Stimulated activated CD8-positive, alpha-beta memory T cell treated with anti-CD3 and anti-CD28 coated beads, Interleukin-2, amount 100 ng/mL, for 1 hour (primary cell): ENCODE measurements at regions not wholly inside any gene's neighbourhood (a gene's known extent, or its start where the extent isn't known, plus 50 kb on each side); places are given as distances from the start of the nearest gene placed in this dataset.

Experiments
- DNase-seq, 2 donors: peaks; one replicate each; pipeline ENCODE4 v3.0.0-alpha.2; 2020; ENCODE audit warnings: low read depth in 2 of 2

DNA sequence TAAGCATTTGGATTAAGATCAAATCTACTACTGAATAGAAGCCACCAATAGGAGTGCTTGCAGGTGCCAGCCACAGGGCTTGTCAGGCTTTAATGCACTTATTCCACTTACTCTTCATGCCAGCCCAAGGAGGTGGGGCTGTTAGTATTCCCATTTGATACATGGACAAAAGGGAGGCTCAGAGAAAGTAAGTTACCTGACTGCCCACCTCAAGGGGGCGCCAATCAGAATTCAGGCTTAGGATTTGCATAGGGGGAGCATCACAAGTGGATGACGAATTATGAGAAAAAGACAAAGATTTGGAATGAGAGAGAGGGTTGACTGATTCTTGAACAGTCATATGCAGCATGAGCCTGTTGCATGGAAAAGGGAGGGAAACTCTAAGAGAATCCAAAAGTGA, 188.4 kb upstream of the TSHZ2 start:
- no peak for DNase-seq

- DNase-seq: no peak
Measured at GRCh38 chr20:52780462-52780861, 191.7 kb upstream of the TSHZ2 start.

DNA sequence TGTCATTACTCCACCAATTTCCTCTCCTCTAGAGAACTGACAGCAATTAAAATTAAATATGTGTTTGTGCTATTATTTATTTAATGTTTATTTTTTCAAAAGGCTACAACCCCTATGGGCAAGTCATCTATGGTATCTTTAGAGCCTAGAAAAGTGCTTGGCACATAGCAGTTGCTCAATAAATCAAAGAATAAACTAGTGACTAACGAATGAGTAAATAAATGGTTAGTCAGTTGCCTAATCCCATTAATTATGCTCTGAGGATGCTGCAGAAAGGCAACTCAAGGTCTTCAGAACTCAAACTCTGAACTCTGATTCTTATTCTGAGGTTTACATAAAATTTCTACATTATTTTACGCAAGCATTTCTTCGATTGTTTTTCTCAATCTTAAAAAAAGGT, 193.0 kb upstream of the TSHZ2 start:
- no peak for DNase-seq

DNA sequence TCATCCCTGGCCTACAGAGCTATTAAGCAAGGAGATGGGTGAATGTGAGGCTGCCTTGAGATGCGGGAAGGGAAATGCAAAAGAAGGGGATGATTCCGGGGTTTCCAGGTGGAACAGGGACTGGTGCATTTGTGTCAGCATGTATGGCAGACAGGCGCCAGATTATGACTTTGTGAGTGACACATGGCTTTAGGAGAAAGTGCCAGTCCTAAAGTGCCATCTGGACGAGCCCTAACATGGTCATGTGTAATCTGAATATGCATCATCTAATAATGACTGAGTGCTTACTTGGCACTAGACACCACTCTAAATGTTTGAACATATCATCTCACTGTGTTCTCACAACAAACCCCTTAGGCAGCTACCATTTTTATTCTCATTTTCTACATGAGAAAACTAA, 195.0 kb upstream of the TSHZ2 start:
- DNase-seq: no peak

DNA sequence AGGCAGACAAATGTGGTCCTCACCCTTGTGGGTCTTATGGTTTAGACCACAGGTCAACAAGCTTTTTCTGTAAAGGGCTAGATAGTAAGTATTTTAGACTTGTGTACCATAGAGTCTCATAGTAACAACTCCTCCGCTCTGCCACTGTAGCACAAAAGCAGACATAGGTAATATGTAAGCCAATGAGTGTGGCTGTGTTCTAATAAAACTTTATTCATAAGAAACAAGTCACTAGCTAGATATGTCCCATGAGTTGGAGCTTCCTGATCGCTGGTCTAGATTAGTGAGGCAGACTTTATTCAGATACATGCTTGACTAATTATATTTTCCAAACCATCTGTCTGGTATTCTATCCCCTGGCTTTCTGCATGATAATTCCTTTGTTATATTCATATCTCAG, 196.4 kb upstream of the TSHZ2 start:
- no peak for DNase-seq

DNA sequence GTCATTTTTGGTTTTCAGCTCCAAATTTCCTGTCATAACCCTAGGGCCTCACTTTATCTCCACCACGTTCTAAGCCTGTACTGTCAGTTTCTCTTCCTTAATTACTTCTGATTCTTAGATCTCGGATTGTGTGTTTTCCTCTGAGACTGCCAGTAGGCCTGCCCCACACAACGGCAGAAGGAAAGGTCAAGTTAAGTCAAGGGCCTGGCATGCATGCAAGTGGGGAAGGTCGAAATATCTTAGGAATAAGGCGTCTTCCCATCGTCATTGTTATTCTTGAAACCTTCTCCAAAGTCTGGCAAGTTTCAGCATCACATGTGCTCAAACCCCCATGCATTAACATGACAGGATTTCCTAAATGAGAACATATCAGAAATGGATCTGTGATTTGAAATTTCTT, 203.5 kb upstream of the TSHZ2 start:
- no peak for DNase-seq

DNA sequence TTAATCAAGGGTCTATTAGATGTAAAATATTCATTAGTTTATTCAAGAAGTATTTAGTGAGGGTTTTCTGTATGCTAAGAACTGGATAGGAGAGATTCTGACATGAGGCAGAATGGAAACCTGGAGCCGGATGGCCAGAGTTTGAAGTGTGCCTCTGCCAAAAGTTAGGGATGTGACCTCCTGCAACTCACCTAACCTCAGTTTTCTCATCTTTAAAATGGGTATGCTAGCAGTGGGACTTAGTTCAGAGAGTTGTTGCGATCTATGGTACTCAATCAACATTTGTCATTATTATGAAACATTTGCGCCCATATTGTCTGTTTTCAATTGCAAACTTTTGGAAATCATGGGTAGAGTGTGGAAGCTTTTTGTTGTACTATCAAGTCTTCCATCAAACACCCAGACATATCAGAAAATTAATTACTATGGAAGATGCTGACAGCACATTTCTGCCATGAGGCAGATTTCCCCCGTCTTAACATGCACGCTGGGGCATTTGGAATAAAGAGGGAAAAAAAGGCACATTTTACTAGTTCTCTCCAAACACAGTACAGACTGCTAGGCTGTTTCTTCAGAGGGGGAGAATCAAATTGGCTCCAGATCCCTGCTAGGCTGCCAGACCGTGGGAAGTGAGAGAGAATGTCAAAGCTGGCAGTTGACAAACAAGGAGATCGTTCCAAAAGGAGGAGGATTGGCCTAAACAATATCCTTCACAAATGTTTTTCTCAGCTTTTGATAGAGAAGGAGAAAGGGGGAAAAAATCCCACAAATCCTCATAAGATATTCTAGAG, 205.3 kb upstream of the TSHZ2 start:
- no peak for DNase-seq

DNA sequence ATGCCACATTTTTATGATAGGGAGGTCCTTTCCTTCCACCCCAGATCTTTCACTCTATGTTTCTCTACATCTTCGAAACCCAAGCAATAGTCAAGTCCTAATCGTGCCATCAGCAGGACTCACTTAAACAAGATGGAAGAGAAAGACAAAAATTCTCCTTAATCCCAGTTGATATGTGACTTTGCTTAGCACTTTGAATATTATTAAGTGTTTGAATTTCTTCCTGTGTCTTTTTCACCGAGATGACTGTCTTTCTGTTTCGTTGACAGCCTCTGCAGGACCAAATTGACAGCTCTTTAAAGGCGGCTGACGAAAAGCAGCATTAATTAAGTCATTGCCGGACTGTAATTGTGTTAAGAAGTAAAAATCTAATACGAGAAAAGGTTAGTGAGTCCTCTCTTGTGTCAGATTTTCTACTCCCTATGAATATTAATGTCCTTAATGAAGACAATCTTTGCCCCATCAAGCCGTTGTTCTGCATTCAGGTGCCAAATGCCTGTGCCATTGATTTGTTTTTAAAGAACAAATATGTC, 208.8 kb upstream of the TSHZ2 start:
- no peak for DNase-seq

DNA sequence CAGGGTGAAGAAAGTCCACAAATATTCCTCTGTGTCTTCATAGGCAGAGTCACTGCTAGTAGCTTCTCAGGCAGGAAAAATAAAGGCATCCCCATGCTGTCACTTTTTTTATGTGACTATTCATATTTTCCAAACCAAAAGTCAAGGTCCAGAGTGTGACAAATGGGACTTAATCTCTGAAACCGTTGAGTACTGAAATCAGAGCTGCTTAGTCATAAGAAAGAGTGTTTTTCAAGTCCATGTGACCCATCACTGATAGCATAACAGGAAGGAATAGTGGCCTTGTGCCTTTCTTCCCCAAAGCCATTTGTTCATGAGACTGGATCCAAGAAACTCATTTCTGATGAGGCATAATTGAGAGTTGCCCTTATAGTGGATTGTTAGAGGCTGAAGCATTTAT, 210.3 kb upstream of the TSHZ2 start:
- DNase-seq: no peak

DNA sequence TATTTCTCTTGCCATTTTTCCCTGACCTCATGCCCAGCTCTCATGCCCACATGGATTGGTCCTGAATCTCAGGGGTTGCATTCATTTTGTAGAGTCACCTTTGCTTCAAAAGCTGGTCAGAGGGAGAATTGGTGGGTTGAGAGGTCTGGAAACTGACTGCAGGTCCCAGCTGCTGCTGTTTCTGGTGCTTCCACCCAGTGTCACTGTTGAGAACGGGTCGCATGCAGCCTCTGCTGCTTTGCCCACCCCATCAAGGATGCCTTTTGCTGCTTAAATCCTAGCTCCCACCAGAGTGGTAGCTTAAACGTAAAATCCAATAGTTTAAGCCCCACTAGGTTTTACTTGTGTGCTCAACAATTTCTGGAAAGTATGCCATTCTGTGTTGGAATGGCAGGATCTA, 211.4 kb upstream of the TSHZ2 start:
- DNase-seq: no peak

- no peak for DNase-seq
Measured at GRCh38 chr20:52757411-52757810, 214.7 kb upstream of the TSHZ2 start.

DNA sequence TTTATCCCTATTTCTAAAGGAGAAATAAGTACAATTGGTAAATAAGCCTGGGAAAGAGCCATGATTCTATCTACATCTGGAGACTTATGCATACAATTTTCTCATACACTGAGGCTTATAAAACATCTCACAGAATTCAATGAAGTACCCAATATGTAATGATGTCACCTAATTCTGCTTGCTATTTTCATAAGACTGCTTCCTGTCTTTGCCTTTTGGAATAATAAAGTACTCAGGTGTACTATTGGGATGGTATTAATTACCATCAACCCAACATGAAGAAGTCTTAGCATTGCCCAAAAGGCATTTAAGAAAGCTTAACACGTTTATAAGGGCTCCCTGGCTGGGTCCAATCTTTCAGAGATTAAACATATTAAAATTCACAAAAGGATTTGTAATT, 216.4 kb upstream of the TSHZ2 start:
- no peak for DNase-seq

DNA sequence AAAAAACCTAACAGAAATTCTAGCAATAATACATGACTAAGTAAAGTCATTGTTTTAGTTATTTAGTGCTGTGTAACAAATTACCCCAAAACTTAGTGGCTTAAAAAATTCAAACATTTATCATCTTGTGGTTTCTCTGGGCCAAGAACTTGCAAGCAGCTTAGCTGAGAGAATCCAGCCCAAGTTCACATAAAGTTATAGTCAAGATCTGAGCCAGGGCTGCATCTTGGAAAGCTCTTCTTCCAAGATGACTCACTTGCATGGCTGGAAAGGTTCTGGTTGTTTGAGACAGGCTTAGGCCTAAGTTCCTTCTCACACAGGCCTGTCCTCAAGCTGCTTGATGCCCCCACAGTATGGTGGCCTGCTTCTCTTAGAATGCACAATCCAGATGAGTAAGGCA, 217.8 kb upstream of the TSHZ2 start:
- no peak for DNase-seq

DNA sequence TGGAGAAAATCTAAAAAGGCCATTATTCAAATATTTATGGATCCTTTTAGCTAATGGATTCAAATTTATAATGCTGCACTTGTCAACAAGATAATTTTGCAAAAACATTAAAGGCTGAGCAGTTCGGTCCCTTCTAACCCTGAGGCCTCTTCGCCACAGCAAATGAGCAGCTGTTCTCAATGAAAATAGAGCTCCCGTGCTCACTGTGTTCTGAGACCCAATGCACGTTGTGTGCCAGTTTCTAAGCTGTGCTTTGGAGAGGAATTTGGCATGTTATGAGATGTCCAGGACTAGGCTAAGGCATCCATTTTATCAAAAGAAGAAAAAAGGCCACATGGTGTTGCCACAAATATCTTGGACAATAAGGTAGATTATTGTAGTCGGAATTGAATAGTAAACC, 220.1 kb upstream of the TSHZ2 start:
- no peak for DNase-seq

- DNase-seq: no peak
Measured at GRCh38 chr20:52751571-52751970, 220.6 kb upstream of the TSHZ2 start.

- DNase-seq: no peak
Measured at GRCh38 chr20:52749938-52750337, 222.2 kb upstream of the TSHZ2 start.

DNA sequence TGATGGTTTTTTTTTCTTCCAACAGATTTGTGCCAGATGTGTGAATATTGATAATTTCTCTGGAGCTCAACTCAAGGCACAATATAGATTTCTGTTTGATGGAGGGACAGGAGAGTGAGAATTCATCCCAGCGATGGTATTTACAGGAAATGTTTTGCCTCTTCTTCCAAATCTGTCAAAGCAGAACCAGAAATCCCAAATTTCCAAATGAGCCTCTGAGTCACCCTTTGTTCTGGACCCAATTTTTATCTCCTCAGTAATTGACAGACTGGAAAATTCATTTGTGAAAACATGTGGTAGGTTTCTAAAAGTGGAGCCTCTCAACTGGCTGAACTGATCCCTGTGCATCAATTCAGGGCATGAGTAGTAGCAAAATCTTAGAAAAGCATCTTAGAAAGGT, 223.2 kb upstream of the TSHZ2 start:
- no peak for DNase-seq

DNA sequence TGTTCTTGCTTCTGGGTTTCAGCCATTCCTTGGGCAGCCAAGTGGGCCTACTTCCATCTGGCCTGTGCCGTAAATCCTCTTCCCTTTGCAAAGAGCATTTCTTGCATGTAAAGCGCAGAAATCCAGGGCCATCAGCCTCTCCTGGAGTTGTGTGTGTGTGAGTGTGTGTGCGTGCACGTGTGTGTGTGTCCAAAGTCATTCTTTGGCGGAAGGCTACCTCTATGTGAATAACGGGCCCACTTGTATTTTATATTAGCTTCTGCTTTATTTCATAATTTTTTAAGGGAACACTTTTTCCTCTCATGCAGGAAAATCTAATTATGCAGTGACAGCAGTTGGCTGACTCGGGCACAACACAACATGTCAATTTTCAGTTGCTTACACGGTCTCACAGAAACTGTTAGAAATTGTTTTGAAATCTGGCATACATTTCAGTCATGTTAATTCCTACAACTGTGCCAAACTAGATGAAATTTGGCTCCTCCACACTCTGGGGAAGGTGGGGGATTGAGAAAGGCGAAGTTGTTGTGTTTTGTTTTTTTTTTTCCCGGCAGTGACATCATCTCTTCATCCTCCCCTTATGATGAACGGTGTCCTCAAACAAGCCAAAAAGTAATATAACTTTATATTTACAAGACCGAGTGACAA, 223.7 kb upstream of the TSHZ2 start:
- no peak for DNase-seq

GRCh38 chr20:52747845-52748284, 224.3 kb upstream of the TSHZ2 start:
- no peak for DNase-seq

DNA sequence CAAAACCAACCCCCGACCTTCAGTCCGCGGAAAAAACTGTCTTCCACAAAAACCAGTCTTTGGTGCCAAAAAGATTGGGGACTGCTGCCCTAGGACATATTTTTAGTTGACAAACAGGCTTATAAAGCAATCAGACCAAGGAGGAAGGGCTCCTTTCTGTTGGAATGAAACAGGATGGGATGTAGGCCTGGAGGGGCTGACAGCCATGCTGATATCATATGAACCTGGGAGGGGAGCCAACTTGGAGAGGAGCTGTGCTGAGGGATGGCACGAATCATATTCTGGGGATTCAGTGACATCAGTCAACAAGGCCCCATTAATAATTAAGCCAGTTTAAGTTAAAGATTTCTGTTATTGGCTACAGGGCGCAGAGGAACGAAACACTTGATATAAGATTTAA, 225.4 kb upstream of the TSHZ2 start:
- no peak for DNase-seq

DNA sequence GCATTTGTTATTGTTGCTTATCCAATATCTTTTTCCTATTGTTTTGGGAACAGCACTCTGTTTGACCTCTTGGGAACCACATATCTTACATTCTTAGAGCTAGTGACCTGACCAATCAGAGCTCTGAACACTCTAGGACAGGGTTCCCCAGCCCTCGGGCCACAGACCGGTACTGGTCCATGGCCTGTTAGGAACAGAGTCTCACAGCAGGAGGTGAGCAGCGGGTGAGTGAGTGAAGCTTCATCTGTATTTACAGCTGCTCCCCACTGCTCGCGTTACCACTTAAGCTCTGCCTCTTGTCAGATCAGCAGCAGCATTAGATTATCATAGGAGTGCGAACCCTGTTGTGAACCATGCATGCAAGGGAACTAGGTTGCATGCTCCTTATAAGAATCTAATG, 226.0 kb upstream of the TSHZ2 start:
- DNase-seq: no peak

DNA sequence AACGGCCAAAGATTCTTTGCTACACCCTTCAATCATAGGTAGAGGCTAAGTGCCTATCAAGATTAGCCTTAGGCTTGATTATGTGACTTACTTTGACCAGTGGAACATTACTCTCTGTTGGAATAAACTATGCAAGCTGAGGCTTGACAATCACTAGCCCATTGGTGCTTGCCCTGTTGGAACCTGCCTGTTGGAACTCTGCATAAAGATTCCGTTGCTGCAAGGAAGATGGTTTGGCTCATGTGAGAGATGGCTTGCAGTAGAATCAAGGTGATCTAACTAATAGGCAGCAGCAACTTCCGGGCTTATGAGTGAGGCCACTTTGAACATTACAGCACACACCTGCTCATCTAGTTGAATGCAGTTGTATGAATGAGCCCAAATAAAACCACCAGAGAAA, 227.7 kb upstream of the TSHZ2 start:
- DNase-seq: no peak

- no peak for DNase-seq
Measured at GRCh38 chr20:52738081-52738480, 234.1 kb upstream of the TSHZ2 start.
